ACC112 (cell line): ENCODE measurements at regions not wholly inside any gene's neighbourhood (a gene's known extent, or its start where the extent isn't known, plus 50 kb on each side); places are given as distances from the start of the nearest gene placed in this dataset.

Source experiments
- H2AFZ ChIP-seq: fragments of 200-600 bp; sonication (generic); one replicate; pipeline ENCODE4 v1.6.0; 2017; ENCODE audit warnings: antibody characterized with exemption, low read length; ENCODE audit not compliant: unreplicated experiment
- H3K27ac ChIP-seq: fragments of 200-600 bp; sonication (generic); 2 replicates; pipeline ENCODE4 v1.5.1; 2014; ENCODE audit warnings: low read depth, mild to moderate bottlenecking, antibody characterized with exemption, low read length, moderate library complexity
- H3K27me3 ChIP-seq: fragments of 200-600 bp; sonication (generic); 2 replicates; pipeline ENCODE4 v1.6.1; 2014; ENCODE audit warnings: mild to moderate bottlenecking, antibody characterized with exemption, low read length, moderate library complexity, mixed read lengths; ENCODE audit not compliant: insufficient read depth
- H3K36me3 ChIP-seq: fragments of 200-600 bp; sonication (generic); 2 replicates; pipeline ENCODE4 v1.6.1; 2016; ENCODE audit warnings: mild to moderate bottlenecking, antibody characterized with exemption, low read length, moderate library complexity, mixed read lengths; ENCODE audit not compliant: insufficient read depth
- H3K4me1 ChIP-seq: fragments of 200-600 bp; sonication (generic); one replicate; pipeline ENCODE4 v1.6.1; 2016; ENCODE audit warnings: low read length, mixed read lengths; ENCODE audit not compliant: insufficient read depth, unreplicated experiment, control insufficient read depth
- H3K4me3 ChIP-seq: fragments of 200-600 bp; sonication (generic); 2 replicates; pipeline ENCODE4 v1.5.1; 2014; ENCODE audit warnings: mild to moderate bottlenecking, low read depth, low read length
- H3K79me2 ChIP-seq: fragments of 200-600 bp; sonication (generic); one replicate; pipeline ENCODE4 v1.6.0; 2016; ENCODE audit warnings: low read length; ENCODE audit not compliant: control insufficient read depth, unreplicated experiment, insufficient read depth

- no peaks in the 10 kb centered on the region for H3K27me3 ChIP-seq
- peak overlapping the region; percentile 27; the same call in 1 of the 2 replicates for H3K4me3 ChIP-seq
- no peaks in the 10 kb centered on the region for H3K79me2 ChIP-seq
- no peaks in the 10 kb centered on the region for H3K36me3 ChIP-seq
- H3K27ac ChIP-seq: peak overlapping the region; percentile 82
- peak overlapping the region; percentile 53 for H2AFZ ChIP-seq
- H3K4me1 ChIP-seq: peaks cover 7% of the 10 kb centered on the region
Measured at GRCh38 chr13:44068737-44069136, 189.0 kb downstream of the LACC1 start.

DNA sequence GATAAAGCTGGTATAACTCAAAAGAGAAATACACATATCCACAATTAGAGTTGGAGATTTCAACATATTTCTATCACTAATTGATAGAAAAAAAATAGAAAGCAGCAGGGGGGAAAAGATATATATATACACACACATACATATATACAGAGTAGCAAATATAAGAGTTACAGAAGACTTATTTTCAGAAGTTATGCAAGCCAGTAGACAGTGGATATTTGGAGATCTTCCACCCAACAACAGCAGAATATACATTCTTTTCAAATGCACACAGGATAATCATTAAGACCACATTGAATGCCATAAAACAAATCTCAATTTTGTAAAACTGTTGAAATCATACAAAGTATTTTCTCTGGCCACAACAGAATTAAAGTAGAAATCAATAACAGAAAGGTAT lies 192.8 kb downstream of the LACC1 start:
- Histone ChIP-seq H3K27ac (no peak overlapping the region), H3K27me3 (no peaks in the 10 kb centered on the region), H3K36me3 (no peaks in the 10 kb centered on the region), H3K79me2 (no peaks in the 10 kb centered on the region), H3K4me3 (no peak overlapping the region), H2AFZ (no peak overlapping the region), H3K4me1 (peaks cover 7% of the 10 kb centered on the region)

DNA sequence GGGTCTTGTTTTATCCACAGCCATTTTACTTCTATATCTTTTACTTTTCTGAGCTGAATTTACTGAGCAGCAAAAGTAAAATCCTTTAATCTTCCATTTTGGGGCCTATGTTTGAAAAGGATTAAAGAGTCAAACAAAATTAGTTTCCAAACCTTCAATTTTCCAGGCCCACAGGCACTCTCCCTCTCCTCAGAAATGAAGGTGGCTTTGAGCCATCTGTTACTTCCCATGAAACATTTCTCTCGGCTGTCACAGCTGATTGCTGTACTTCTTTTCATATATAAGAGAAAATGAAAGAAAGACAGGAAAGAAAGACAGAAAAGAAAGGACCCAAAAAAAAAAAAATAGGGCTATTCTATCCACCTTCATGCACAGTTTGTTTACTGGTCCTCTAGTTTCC lies 194.9 kb downstream of the LACC1 start:
- H3K4me1 ChIP-seq: no peaks in the 10 kb centered on the region
- H3K27me3 ChIP-seq: no peaks in the 10 kb centered on the region
- H3K4me3 ChIP-seq: no peak overlapping the region
- H3K36me3 ChIP-seq: no peaks in the 10 kb centered on the region
- H3K79me2 ChIP-seq: no peaks in the 10 kb centered on the region
- H2AFZ ChIP-seq: no peak overlapping the region
- no peak overlapping the region for H3K27ac ChIP-seq

GRCh38 chr13:44075113-44075512 lies 195.4 kb downstream of the LACC1 start:
- no peaks in the 10 kb centered on the region for H3K79me2 ChIP-seq
- no peaks in the 10 kb centered on the region for H3K36me3 ChIP-seq
- H3K27me3 ChIP-seq: no peaks in the 10 kb centered on the region
- no peak overlapping the region for H2AFZ ChIP-seq
- H3K4me1 ChIP-seq: no peaks in the 10 kb centered on the region
- no peak overlapping the region for H3K4me3 ChIP-seq
- no peak overlapping the region for H3K27ac ChIP-seq

DNA sequence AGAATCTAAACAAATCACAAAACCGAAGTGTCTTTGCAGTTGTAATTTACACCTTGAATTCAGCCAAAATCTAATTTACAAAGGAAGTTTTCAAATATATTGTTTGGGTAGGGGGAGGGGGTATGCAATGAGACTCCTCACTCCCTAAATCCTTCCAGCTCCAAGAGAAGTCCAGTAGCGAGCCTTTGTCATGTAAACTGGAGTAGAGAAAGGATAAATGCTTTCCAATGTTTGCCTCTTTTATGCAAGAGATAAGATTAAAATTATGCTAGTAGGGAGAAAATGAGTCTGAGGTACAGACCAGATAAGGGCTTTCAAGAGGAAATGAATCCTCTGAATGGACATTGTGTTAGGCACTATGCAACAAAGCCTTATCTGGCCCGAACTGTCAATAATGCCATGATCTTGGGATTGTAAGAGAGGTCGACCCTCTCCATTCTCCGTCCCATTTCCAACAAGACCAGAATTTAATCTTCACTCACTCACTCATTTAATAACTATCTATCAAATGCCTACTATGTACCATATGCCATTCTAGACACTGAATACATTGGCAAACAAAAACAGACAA lies 199.2 kb downstream of the LACC1 start:
- H3K27me3 ChIP-seq: no peaks in the 10 kb centered on the region
- H3K36me3 ChIP-seq: no peaks in the 10 kb centered on the region
- no peak overlapping the region for H3K4me3 ChIP-seq
- no peaks in the 10 kb centered on the region for H3K79me2 ChIP-seq
- H2AFZ ChIP-seq: no peak overlapping the region
- H3K4me1 ChIP-seq: no peaks in the 10 kb centered on the region
- no peak overlapping the region for H3K27ac ChIP-seq

DNA sequence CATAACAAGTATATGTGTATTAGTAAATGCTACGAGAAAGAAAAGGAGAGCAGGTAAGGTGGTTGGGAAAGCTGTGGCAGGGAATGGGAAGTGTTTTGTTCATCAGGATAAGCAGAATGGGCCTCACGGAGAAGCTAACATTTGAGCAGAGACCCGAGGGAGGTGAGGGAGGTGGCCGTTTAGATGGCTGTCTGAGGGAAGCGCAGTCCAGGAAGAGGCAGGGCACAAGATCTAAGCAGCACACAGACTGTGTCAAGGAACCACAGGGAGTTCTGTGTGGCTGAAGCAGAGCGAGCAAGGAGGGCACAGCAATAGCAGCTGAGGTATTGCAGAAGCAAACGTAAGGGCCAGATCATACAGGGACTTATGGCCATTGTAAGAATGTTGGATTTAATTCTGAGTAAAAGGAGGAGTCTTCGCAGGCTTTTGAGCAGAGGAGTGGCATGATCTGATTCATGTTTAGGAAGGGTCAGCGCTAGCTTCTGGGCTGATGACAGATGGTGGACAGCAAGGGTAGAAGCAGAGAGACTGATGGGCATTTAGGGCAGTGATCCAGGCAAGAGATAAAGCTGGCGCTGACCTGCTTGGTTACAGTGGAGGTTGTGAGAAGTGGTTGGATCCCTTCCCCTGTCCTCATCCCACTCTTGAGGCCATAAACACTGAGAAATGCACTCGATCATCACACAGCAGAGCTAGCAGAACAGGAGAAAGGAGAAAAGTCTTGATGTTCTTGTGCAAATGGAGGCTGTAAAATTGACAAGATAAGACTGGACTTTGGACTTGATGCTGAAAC lies 199.9 kb downstream of the LACC1 start:
- Histone ChIP-seq H3K79me2 (no peaks in the 10 kb centered on the region), H3K27me3 (no peaks in the 10 kb centered on the region), H2AFZ (no peak overlapping the region), H3K27ac (no peak overlapping the region), H3K4me3 (no peak overlapping the region), H3K36me3 (no peaks in the 10 kb centered on the region), H3K4me1 (no peaks in the 10 kb centered on the region)

DNA sequence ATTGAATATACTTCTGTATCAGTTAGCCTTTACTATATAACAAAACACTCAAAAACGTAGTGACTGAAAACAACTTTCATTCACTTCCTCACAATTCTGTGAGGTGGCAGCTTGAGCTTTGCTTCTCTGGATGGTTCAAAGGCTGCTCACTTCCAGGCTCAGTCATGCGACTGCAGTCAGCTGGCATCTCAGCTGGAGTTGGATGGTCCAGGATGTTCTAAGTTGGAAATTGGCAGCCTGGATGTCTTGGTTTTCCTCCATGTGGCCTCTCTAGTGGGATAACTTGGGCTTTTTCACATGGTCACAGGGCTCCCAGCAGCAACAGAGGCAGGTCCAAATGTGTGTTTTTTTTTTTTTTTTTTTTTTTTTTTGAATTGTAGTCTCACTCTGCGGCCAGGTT lies 204.4 kb downstream of the LACC1 start:
- Histone ChIP-seq H3K4me3 (no peak overlapping the region), H2AFZ (no peak overlapping the region), H3K79me2 (no peaks in the 10 kb centered on the region), H3K4me1 (no peaks in the 10 kb centered on the region), H3K36me3 (no peaks in the 10 kb centered on the region), H3K27me3 (0 out of 2 replicates have a peak, but pooled peaks cover 6% of the 10 kb centered on the region), H3K27ac (no peak overlapping the region)

GRCh38 chr13:44086389-44086788 lies 206.7 kb downstream of the LACC1 start:
- no peak overlapping the region for H2AFZ ChIP-seq
- 0 out of 2 replicates have a peak, but pooled peaks cover 6% of the 10 kb centered on the region for H3K27me3 ChIP-seq
- no peaks in the 10 kb centered on the region for H3K36me3 ChIP-seq
- H3K27ac ChIP-seq: no peak overlapping the region
- no peak overlapping the region for H3K4me3 ChIP-seq
- H3K4me1 ChIP-seq: no peaks in the 10 kb centered on the region
- H3K79me2 ChIP-seq: no peaks in the 10 kb centered on the region

GRCh38 chr13:44088411-44088810 lies 208.7 kb downstream of the LACC1 start:
- Histone ChIP-seq H3K27me3 (0 out of 2 replicates have a peak, but pooled peaks cover 6% of the 10 kb centered on the region), H3K79me2 (no peaks in the 10 kb centered on the region), H2AFZ (no peak overlapping the region), H3K4me3 (no peak overlapping the region), H3K27ac (no peak overlapping the region), H3K36me3 (no peaks in the 10 kb centered on the region), H3K4me1 (no peaks in the 10 kb centered on the region)

DNA sequence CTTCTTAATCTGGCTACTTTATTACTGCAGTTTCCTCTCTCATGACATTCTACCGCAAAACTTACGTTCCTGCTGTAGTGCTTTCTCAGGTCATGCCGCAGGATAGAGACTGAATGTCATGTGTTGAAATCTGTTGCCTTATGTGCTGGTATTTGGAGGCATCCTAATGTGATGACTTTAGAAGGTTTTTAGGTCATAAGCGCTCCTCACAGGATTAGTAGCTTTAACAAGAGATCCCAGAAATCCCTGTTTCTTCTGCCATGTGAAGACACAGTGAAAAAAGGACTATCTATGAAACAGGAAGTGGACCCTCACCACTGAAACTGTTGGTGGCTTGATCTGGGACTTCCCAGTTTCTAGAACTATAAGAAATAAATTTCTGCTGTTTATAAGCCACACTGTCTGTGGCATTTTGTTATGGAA lies 209.3 kb downstream of the LACC1 start:
- Histone ChIP-seq H3K27ac (no peak overlapping the region), H3K4me3 (no peak overlapping the region), H3K4me1 (no peaks in the 10 kb centered on the region), H3K27me3 (0 out of 2 replicates have a peak, but pooled peaks cover 6% of the 10 kb centered on the region), H3K79me2 (no peaks in the 10 kb centered on the region), H2AFZ (no peak overlapping the region), H3K36me3 (no peaks in the 10 kb centered on the region)

- no peaks in the 10 kb centered on the region for H3K36me3 ChIP-seq
- no peak overlapping the region for H3K27ac ChIP-seq
- no peaks in the 10 kb centered on the region for H3K79me2 ChIP-seq
- no peak overlapping the region for H3K4me3 ChIP-seq
- no peak overlapping the region for H2AFZ ChIP-seq
- no peaks in the 10 kb centered on the region for H3K4me1 ChIP-seq
- 0 out of 2 replicates have a peak, but pooled peaks cover 6% of the 10 kb centered on the region for H3K27me3 ChIP-seq
Measured at GRCh38 chr13:44089452-44089851, 209.7 kb downstream of the LACC1 start.
